MM.1S (cell line): ENCODE measurements at regions not wholly inside any gene's neighbourhood (a gene's known extent, or its start where the extent isn't known, plus 50 kb on each side); places are given as distances from the start of the nearest gene placed in this dataset.

Experiments
- DNase-seq: peaks from one replicate; pipeline ENCODE4 v3.0.0-alpha.2; 2015
- H2AFZ ChIP-seq: fragments of 300-600 bp; sonication (generic); 2 replicates; pipeline ENCODE4 v1.6.0; 2016; ENCODE audit warnings: antibody characterized with exemption, low read length
- H3F3A ChIP-seq: fragments of 300-600 bp; sonication (generic); 2 replicates; pipeline ENCODE4 v1.6.1; 2016; ENCODE audit warnings: mild to moderate bottlenecking, antibody characterized with exemption, low read length, moderate library complexity, mixed read lengths; ENCODE audit not compliant: insufficient read depth
- H3K27ac ChIP-seq: fragments of 300-600 bp; sonication (generic); 2 replicates; pipeline ENCODE4 v1.5.1; 2016; ENCODE audit warnings: mild to moderate bottlenecking, low read length
- H3K27me3 ChIP-seq: fragments of 300-600 bp; sonication (generic); replicated peaks from 2 replicates; pipeline ENCODE4 v1.6.0; 2016; ENCODE audit warnings: low read length; ENCODE audit not compliant: insufficient read depth
- H3K36me3 ChIP-seq: fragments of 300-600 bp; sonication (generic); replicated peaks from 2 replicates; pipeline ENCODE4 v1.6.1; 2016; ENCODE audit warnings: mild to moderate bottlenecking, low read length, mixed read lengths; ENCODE audit not compliant: insufficient read depth
- H3K4me1 ChIP-seq: fragments of 300-600 bp; sonication (generic); 2 replicates; pipeline ENCODE4 v1.6.1; 2016; ENCODE audit warnings: low read length, mixed read lengths
- H3K4me2 ChIP-seq: fragments of 300-600 bp; sonication (generic); 2 replicates; pipeline ENCODE4 v1.6.0; 2016; ENCODE audit warnings: low read depth, low read length
- H3K4me3 ChIP-seq: fragments of 300-600 bp; sonication (generic); 2 replicates; pipeline ENCODE4 v1.5.1; 2016; ENCODE audit warnings: low read length, mixed read lengths
- H3K79me2 ChIP-seq: fragments of 300-600 bp; sonication (generic); 2 replicates; pipeline ENCODE4 v1.6.1; 2016; ENCODE audit warnings: mixed run types, low read length, mixed read lengths
- H3K9ac ChIP-seq: fragments of 300-600 bp; sonication (generic); 2 replicates; pipeline ENCODE4 v1.6.1; 2016; ENCODE audit warnings: low read length, mixed read lengths
- H3K9me2 ChIP-seq: fragments of 300-600 bp; sonication (generic); replicated peaks from 2 replicates; pipeline ENCODE4 v1.6.1; 2016; ENCODE audit warnings: mild to moderate bottlenecking, low read length, mixed read lengths; ENCODE audit not compliant: insufficient read depth
- H3K9me3 ChIP-seq: fragments of 300-600 bp; sonication (generic); replicated peaks from 2 replicates; pipeline ENCODE4 v1.6.1; 2016; ENCODE audit warnings: mild to moderate bottlenecking, low read length, mixed read lengths; ENCODE audit not compliant: insufficient read depth
- H4K20me1 ChIP-seq: fragments of 300-600 bp; sonication (generic); 2 replicates; pipeline ENCODE4 v1.6.1; 2016; ENCODE audit warnings: mild to moderate bottlenecking, low read length, moderate library complexity, mixed read lengths; ENCODE audit not compliant: insufficient read depth
- CTCF ChIP-seq: fragments of 300-600 bp; sonication (generic); IDR thresholded peaks from 2 replicates; pipeline ENCODE4 v1.5.1; 2016; ENCODE audit warnings: antibody characterized with exemption, low read length, mixed read lengths
- EZH2 ChIP-seq: fragments of 300-600 bp; sonication (generic); optimal IDR thresholded peaks from 2 replicates; pipeline ENCODE3; 2017; ENCODE audit warnings: low read depth, mild to moderate bottlenecking, antibody characterized with exemption, low read length, mixed read lengths
- EZH2phosphoT487 ChIP-seq: fragments of 300-600 bp; sonication (generic); IDR thresholded peaks from 2 replicates; pipeline ENCODE4 v1.6.1; 2018; ENCODE audit warnings: antibody characterized with exemption, low read length

GRCh38 chr4:147059064-147059731 lies 113.5 kb upstream of the TTC29 start:
- no peak for TF ChIP-seq EZH2phosphoT487
- TF ChIP-seq CTCF = no peak
- TF ChIP-seq EZH2 = no peak

GRCh38 chr4:147060151-147060931 lies 114.7 kb upstream of the TTC29 start:
- H3K9me2 ChIP-seq = no peaks in the 10 kb centered on the region
- no peaks in the 10 kb centered on the region for H4K20me1 ChIP-seq
- no peaks in the 10 kb centered on the region for H3K27me3 ChIP-seq
- H2AFZ ChIP-seq = no peak overlapping the region
- H3K4me2 ChIP-seq = no peak overlapping the region
- H3K36me3 ChIP-seq = no peaks in the 10 kb centered on the region
- no peaks in the 10 kb centered on the region for H3K9me3 ChIP-seq
- H3K9ac ChIP-seq = no peak overlapping the region
- TF ChIP-seq EZH2phosphoT487 = no peak
- TF ChIP-seq CTCF = no peak
- no peak for TF ChIP-seq EZH2
- no peak for DNase-seq
- H3K4me3 ChIP-seq = no peak overlapping the region
- H3K4me1 ChIP-seq = no peaks in the 10 kb centered on the region
- H3K27ac ChIP-seq = no peak overlapping the region
- H3F3A ChIP-seq = no peaks in the 10 kb centered on the region
- no peaks in the 10 kb centered on the region for H3K79me2 ChIP-seq

More at GRCh38 chr4:147059064-147059731, 113.5 kb upstream of the TTC29 start:
- Histone ChIP-seq H3K9ac (no peak overlapping the region), H2AFZ (no peak overlapping the region), H3F3A (no peaks in the 10 kb centered on the region), H3K36me3 (no peaks in the 10 kb centered on the region), H3K9me3 (no peaks in the 10 kb centered on the region), H3K27ac (no peak overlapping the region), H3K4me2 (no peak overlapping the region), H3K27me3 (no peaks in the 10 kb centered on the region), H4K20me1 (no peaks in the 10 kb centered on the region), H3K4me3 (no peak overlapping the region), H3K9me2 (no peaks in the 10 kb centered on the region), H3K79me2 (no peaks in the 10 kb centered on the region), H3K4me1 (no peaks in the 10 kb centered on the region)
- no peak for DNase-seq

- Histone ChIP-seq H3K9ac (no peak overlapping the region), H3K4me3 (no peak overlapping the region), H3K79me2 (no peaks in the 10 kb centered on the region), H3K9me2 (no peaks in the 10 kb centered on the region), H3F3A (no peaks in the 10 kb centered on the region), H3K4me2 (no peak overlapping the region), H4K20me1 (no peaks in the 10 kb centered on the region), H2AFZ (no peak overlapping the region), H3K4me1 (no peaks in the 10 kb centered on the region), H3K9me3 (no peaks in the 10 kb centered on the region), H3K36me3 (no peaks in the 10 kb centered on the region), H3K27ac (no peak overlapping the region), H3K27me3 (no peaks in the 10 kb centered on the region)
- TF ChIP-seq EZH2 (no peak), EZH2phosphoT487 (no peak), CTCF (no peak)
- no peak for DNase-seq
These were observed 119.2 kb upstream of the TTC29 start for GRCh38 chr4:147064856-147065255.
